K562 (cell line): ENCODE measurements at regions not wholly inside any gene's neighbourhood (a gene's known extent, or its start where the extent isn't known, plus 50 kb on each side); places are given as distances from the start of the nearest gene placed in this dataset.

Experiments used
- CHD4 ChIP-seq: fragments of 200-600 bp; sonication (generic); IDR thresholded peaks from 3 replicates; pipeline ENCODE4 v1.6.1; 2012; ENCODE audit warnings: low read depth, mild to moderate bottlenecking, mixed read lengths, low read length, inconsistent platforms; ENCODE audit not compliant: insufficient read depth, insufficient replicate concordance, poor library complexity, severe bottlenecking
- CSDE1 ChIP-seq, 2 experiments: fragments of 450-650 bp; IDR thresholded peaks; 2 replicates each; pipeline ENCODE4 v1.6.1; 2016; ENCODE audit warnings: mild to moderate bottlenecking in 1 of 2
- EGR1 ChIP-seq: fragments of 450-650 bp; conservative IDR thresholded peaks from 2 replicates; pipeline ENCODE4 v1.6.1; 2017; ENCODE audit warnings: mild to moderate bottlenecking
- ERF ChIP-seq: fragments of 450-650 bp; formaldehyde crosslinking; IDR thresholded peaks from 2 replicates; pipeline ENCODE4 v1.4.0; 2020; ENCODE audit warnings: mild to moderate bottlenecking, mixed read lengths
- FOXM1 ChIP-seq, 2 experiments: fragments of 450-650 bp in 1 of 2; sonication (generic) in 1 of 2; formaldehyde crosslinking in 1 of 2; IDR thresholded peaks; 2 replicates each; pipeline versions ENCODE4 v1.6.1 to v1.9.0; 2017 to 2022; ENCODE audit warnings: low read depth in 2 of 2, mild to moderate bottlenecking in 2 of 2, missing genetic modification reagents in 1 of 2, moderate library complexity in 1 of 2
- ILF3 ChIP-seq: fragments of 450-650 bp; IDR thresholded peaks from 2 replicates; pipeline ENCODE4 v1.6.1; 2018; ENCODE audit warnings: antibody characterized with exemption, mild to moderate bottlenecking, moderate library complexity, borderline replicate concordance
- KLF1 ChIP-seq: fragments of 450-650 bp; IDR thresholded peaks from 2 replicates; pipeline ENCODE4 v1.6.1; 2016; ENCODE audit warnings: missing genetic modification characterization, missing compliant biosample characterization
- MAZ ChIP-seq, 2 experiments: fragments of 450-650 bp in 1 of 2; sonication (generic) in 1 of 2; formaldehyde crosslinking; IDR thresholded peaks in 1 of 2; conservative IDR thresholded peaks in 1 of 2; 2 replicates each; pipeline versions ENCODE4 v1.4.0 to v1.5.0; 2020; ENCODE audit warnings: mild to moderate bottlenecking in 1 of 2, missing genetic modification reagents in 1 of 2
- NCOA1 ChIP-seq: fragments of 450-650 bp; IDR thresholded peaks from 2 replicates; pipeline ENCODE4 v1.6.1; 2016; ENCODE audit warnings: low read depth
- TAF1 ChIP-seq: IDR thresholded peaks from 2 replicates; pipeline ENCODE4 v1.6.1; 2011; ENCODE audit warnings: mild to moderate bottlenecking, low read length, moderate library complexity; ENCODE audit not compliant: insufficient read depth, control insufficient read depth, severe bottlenecking; ENCODE audit errors: extremely low read depth
- ZBTB1 ChIP-seq: sonication (generic); formaldehyde crosslinking; IDR thresholded peaks from 2 replicates; pipeline ENCODE4 v1.8.1; 2023; ENCODE audit warnings: missing genetic modification reagents, low read depth, mild to moderate bottlenecking, borderline replicate concordance
- ZFPM2 ChIP-seq: fragments of 250-450 bp; sonication (Bioruptor Pico); IDR thresholded peaks from 2 replicates; pipeline ENCODE4 v1.5.1; 2022; ENCODE audit warnings: mild to moderate bottlenecking
- ZNF133 ChIP-seq: fragments of 250-450 bp; sonication (Bioruptor Pico); IDR thresholded peaks from 2 replicates; pipeline ENCODE4 v1.4.0; 2020; ENCODE audit warnings: mild to moderate bottlenecking
- ZNF324 ChIP-seq: fragments of 250-450 bp; sonication (Bioruptor Pico); IDR thresholded peaks from 2 replicates; pipeline ENCODE4 v1.4.0; 2020; ENCODE audit warnings: mild to moderate bottlenecking
- ZNF431 ChIP-seq: sonication (generic); formaldehyde crosslinking; IDR thresholded peaks from 2 replicates; pipeline ENCODE4 v1.8.0; 2022; ENCODE audit warnings: mild to moderate bottlenecking, missing genetic modification reagents
- TF ChIP-seq, protein P1 (sequence below): fragments of 450-650 bp; formaldehyde crosslinking; IDR thresholded peaks from 2 replicates; pipeline ENCODE4 v1.4.0; 2020; ENCODE audit warnings: mild to moderate bottlenecking, moderate library complexity
- TF ChIP-seq, protein P2 (sequence below): fragments of 250-450 bp; sonication (Bioruptor Pico); IDR thresholded peaks from 2 replicates; pipeline ENCODE4 v1.9.0; 2021; ENCODE audit warnings: mild to moderate bottlenecking, inconsistent platforms
- TF ChIP-seq, protein P3 (sequence below): fragments of 250-450 bp; sonication (Bioruptor Pico); IDR thresholded peaks from 2 replicates; pipeline ENCODE4 v1.8.0; 2021; ENCODE audit warnings: moderate library complexity, mild to moderate bottlenecking, inconsistent platforms
- TF ChIP-seq, protein P4 (sequence below), 2 experiments: fragments of 450-650 bp; conservative IDR thresholded peaks; 2 replicates each; pipeline ENCODE4 v1.6.1; 2017; ENCODE audit warnings: mild to moderate bottlenecking in 2 of 2, moderate library complexity in 2 of 2

DNA sequence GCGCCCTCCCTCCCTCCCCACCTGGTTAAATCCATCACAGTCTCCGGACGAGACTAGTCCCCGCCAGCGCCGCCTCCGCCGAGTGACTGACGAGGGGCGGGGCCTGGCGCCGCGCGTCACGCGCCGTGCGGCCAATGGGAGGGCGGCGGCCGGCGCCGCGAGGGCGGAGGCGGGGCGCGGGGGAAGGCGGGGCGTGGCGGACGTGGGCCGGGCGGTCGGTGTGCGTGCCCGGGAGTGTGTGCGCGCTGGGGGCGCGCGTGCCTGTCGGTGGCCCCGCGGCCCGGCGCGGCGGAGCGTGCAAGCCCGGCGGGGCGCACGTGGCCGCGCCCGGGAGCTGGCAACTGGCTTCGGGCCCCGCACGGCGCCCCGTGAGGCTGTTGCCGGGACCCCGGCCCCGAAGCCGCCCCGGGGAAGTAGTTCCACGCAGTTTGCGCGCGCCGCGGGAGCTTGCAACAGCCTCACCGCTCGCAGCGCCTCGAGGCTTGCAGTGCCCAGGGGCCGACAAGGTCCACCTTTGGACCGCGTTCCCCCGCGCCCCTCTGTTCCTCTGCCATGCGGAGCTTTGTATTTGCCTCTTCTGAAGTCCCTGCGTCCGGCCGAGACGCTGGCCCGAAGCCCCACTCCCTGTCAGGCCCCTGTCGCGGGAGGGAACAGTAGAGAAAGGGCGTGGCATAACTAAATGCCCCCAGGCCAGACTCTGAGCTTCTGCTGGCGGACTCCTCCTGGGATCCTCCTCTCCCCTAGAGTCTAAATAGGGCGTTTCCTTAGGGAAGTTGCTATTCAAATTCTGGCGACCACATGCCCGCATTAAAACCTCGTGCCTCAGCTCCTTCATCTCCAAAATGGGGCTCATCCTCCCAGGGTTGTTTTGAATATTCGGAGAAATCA lies 400.9 kb downstream of the SHQ1 start (continued):
- peak; percentile 8 to 56; a peak in 2 of 4 replicates for TF ChIP-seq MAZ (CRISPR knock-in tag; conservative IDR thresholded peaks at IDR 0.05 in 1 of 2, IDR thresholded peaks at IDR 0.05 in 1 of 2)
- TF ChIP-seq, protein P1, sequence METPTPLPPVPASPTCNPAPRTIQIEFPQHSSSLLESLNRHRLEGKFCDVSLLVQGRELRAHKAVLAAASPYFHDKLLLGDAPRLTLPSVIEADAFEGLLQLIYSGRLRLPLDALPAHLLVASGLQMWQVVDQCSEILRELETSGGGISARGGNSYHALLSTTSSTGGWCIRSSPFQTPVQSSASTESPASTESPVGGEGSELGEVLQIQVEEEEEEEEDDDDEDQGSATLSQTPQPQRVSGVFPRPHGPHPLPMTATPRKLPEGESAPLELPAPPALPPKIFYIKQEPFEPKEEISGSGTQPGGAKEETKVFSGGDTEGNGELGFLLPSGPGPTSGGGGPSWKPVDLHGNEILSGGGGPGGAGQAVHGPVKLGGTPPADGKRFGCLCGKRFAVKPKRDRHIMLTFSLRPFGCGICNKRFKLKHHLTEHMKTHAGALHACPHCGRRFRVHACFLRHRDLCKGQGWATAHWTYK (CRISPR knock-in tag) = peak; percentile 71; the same call in 1 of the 2 replicates
- no peak for TF ChIP-seq EGR1
- TF ChIP-seq ZBTB1 = peak; percentile 33
- peak; percentile 54 for TF ChIP-seq TAF1
- TF ChIP-seq CHD4 = no peak
- TF ChIP-seq ZNF133 (CRISPR knock-in tag) = no peak
- peak; percentile 71 for TF ChIP-seq ZNF431 (CRISPR knock-in tag)
- TF ChIP-seq, protein P2, sequence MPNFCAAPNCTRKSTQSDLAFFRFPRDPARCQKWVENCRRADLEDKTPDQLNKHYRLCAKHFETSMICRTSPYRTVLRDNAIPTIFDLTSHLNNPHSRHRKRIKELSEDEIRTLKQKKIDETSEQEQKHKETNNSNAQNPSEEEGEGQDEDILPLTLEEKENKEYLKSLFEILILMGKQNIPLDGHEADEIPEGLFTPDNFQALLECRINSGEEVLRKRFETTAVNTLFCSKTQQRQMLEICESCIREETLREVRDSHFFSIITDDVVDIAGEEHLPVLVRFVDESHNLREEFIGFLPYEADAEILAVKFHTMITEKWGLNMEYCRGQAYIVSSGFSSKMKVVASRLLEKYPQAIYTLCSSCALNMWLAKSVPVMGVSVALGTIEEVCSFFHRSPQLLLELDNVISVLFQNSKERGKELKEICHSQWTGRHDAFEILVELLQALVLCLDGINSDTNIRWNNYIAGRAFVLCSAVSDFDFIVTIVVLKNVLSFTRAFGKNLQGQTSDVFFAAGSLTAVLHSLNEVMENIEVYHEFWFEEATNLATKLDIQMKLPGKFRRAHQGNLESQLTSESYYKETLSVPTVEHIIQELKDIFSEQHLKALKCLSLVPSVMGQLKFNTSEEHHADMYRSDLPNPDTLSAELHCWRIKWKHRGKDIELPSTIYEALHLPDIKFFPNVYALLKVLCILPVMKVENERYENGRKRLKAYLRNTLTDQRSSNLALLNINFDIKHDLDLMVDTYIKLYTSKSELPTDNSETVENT (CRISPR knock-in tag) = peak; percentile 84; the same call in 1 of the 2 replicates
- TF ChIP-seq, protein P3, sequence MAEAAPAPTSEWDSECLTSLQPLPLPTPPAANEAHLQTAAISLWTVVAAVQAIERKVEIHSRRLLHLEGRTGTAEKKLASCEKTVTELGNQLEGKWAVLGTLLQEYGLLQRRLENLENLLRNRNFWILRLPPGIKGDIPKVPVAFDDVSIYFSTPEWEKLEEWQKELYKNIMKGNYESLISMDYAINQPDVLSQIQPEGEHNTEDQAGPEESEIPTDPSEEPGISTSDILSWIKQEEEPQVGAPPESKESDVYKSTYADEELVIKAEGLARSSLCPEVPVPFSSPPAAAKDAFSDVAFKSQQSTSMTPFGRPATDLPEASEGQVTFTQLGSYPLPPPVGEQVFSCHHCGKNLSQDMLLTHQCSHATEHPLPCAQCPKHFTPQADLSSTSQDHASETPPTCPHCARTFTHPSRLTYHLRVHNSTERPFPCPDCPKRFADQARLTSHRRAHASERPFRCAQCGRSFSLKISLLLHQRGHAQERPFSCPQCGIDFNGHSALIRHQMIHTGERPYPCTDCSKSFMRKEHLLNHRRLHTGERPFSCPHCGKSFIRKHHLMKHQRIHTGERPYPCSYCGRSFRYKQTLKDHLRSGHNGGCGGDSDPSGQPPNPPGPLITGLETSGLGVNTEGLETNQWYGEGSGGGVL (CRISPR knock-in tag) = no peak
- peak; percentile 44; the same call in 1 of the 2 replicates for TF ChIP-seq FOXM1 (IDR thresholded peaks at IDR 0.05; ENCODE audit: low read depth)
- TF ChIP-seq FOXM1 (CRISPR knock-in tag; IDR thresholded peaks at IDR 0.05; ENCODE audit: low read depth) = no peak
- no peak for TF ChIP-seq ZNF324 (CRISPR knock-in tag)
- TF ChIP-seq ERF (CRISPR knock-in tag) = peak; percentile 93
- no peak for TF ChIP-seq NCOA1
- TF ChIP-seq ILF3 = no peak
- TF ChIP-seq, protein P4, sequence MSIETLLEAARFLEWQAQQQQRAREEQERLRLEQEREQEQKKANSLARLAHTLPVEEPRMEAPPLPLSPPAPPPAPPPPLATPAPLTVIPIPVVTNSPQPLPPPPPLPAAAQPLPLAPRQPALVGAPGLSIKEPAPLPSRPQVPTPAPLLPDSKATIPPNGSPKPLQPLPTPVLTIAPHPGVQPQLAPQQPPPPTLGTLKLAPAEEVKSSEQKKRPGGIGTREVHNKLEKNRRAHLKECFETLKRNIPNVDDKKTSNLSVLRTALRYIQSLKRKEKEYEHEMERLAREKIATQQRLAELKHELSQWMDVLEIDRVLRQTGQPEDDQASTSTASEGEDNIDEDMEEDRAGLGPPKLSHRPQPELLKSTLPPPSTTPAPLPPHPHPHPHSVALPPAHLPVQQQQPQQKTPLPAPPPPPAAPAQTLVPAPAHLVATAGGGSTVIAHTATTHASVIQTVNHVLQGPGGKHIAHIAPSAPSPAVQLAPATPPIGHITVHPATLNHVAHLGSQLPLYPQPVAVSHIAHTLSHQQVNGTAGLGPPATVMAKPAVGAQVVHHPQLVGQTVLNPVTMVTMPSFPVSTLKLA (conservative IDR thresholded peaks at IDR 0.05) = no peak; a peak in 1 of 4 replicates
- peak; percentile 68; the same call in 1 of the 2 replicates for TF ChIP-seq ZFPM2 (CRISPR knock-in tag)
- no peak for TF ChIP-seq CSDE1 (IDR thresholded peaks at IDR 0.05)
- peak; percentile 72; the same call in 1 of the 2 replicates for TF ChIP-seq KLF1
